HG03442 (cell line): ENCODE measurements at regions not wholly inside any gene's neighbourhood (a gene's known extent, or its start where the extent isn't known, plus 50 kb on each side); places are given as distances from the start of the nearest gene placed in this dataset.

Source experiments
- ATAC-seq: cut with Tn5 transposase; IDR thresholded peaks from one replicate; pipeline ENCODE4 v1.9.1; 2021; ENCODE audit warnings: mild to moderate bottlenecking, moderate library complexity; ENCODE audit not compliant: unreplicated experiment

DNA sequence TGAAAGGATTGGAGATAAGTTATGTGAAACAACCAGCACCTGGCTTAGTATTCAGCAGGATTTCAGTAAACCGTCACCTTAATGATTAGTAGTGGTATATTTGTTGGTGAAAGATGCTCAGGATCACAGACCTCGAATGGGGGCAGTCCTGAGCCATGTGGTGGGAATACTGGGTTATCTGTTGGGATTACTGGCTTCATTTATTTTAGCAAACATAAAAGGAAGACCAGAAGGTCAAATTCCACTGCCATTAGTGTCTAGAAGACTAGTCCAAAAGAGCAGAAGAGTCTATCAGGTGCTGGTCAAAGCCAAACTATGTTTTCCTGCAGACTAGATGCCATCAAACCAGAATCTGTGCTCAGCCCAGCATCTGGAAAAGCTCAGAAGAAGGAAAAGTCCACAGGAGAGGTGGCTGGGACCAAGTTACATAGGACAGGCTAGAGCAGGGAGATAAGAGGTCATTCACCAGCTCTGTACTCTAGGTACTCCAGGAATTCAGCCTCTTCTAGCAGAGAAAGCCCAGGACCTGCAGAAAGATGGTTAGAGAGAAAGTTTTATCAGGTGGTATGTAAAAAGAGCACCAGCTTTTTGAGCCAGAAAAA lies 343.4 kb downstream of the PLPP3 start:
- no peak for ATAC-seq

- ATAC-seq = no peak
Measured at GRCh38 chr1:56229186-56229585, 350.2 kb downstream of the PLPP3 start.

DNA sequence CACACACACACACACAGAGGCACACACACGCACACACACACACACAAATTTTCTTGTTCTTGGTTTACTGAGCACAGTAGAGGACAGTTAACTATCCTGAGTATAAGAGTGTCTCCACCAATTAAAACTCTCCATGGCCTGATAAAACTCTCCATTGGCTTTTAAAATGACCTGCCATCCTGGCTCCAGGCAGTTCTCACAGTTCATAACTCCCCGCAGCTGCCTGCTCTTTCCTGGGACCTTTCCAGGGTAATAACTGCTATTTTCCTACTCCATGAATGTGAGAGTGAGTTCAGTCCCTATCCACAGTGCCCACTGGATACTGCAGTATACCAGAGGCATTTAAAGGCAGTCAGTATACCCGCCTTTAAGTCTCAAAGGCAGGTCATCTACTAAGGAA lies 351.5 kb downstream of the PLPP3 start:
- ATAC-seq = no peak

DNA sequence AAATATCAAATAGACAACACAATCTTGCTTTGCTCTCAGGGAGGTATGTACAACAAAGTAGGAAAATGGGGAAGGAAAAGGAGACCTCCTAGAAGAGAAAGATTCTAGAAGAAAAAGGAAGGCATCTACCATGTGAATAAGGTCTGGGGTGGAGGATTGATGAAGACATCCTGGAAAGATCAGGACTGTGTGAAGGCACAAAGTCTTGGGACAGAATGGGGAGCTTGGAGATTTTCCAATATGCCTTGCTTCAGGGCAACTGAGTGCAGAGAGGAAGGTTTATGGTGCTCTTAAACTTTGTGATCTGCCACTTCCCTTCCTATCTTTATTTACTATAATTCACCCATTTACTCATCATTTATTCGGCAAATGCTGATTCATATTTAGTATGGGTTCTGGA lies 352.0 kb downstream of the PLPP3 start:
- ATAC-seq = no peak

DNA sequence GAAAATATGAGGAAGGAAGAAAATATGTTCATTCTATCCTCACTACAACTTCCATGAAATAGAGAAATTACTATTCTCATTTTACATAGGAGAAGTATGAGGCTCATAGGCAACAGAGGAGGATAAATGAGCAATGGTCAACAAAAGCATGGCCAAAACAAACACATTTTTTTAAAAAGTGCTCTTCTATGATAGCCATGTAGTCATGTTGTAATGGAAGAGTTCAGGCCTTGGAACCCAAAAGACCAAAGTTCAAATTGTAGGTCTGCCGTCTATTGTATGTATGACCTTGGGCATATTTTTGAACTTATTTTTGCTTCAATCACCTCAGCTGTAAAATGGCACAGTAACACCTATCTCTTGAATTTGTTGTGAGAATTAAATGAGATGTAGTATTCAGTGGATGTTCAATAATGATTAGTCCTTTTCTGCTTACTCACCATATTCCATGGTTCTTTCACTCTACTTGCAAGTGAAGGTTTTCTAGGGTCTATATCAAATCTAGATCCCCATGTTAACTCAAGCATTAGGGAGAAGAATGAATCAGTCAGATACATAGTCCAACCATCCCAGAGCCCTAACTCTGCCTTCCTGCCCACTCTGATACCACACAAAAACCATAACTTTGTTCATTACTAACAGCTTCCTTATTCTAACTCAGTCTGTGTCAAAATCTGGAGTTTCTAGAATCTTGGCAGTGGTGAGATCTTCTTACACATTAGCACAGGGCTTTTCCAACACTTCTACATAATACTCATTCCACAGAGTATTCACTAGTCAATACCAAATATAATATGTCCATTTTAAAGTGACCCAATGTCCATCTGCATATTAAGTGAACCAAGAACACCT lies 353.2 kb downstream of the PLPP3 start:
- no peak for ATAC-seq

DNA sequence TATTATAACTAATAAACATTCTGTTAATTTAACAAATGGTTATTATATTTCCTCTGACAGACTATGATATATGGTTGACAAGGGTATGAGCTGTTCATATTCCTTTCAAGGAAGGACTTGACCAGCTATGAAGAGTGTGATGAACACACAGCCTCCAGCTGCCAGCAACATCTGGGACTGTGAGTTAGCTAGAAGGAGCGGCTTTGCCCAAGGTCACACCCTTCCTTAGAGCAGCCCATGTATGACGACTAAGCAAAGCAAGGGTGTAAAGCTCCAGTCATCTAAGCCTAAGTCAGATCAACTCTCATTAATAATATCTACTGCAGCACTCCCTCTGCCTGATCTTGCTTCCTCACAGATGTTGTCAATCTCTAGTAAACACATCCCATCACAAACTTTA lies 355.4 kb downstream of the PLPP3 start:
- no peak for ATAC-seq

DNA sequence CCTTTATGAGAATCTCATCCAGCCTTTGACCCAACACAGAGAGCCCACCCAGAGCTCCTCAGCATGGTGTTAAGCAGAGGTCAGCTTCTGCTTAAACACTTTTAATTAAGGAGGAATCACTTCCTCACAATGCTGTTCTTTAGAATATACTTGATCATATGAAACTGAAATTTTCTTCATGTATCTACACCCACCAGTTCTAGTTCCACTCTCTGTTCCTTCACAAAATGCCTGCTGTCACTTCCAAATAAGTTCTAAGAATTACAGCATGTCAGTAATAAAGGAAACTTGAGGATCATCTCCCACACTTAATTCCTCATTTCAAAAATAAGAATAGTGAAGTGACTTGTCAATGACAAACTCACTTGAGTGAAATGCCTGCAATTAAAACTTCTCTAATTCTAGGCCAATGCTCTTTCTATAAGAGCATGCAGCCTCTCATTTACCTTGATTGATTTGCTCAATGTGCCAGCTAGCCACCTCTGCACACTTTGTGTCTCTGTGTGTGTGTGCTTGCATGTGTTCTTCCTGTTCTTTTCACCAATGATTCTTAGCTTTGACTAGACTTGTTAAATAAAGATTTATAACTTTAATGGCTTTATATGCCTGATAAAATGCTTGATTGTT lies 356.3 kb downstream of the PLPP3 start:
- no peak for ATAC-seq

- no peak for ATAC-seq
Measured at GRCh38 chr1:56220021-56220420, 359.3 kb downstream of the PLPP3 start.

- no peak for ATAC-seq
Measured at GRCh38 chr1:56218023-56218422, 361.3 kb downstream of the PLPP3 start.

DNA sequence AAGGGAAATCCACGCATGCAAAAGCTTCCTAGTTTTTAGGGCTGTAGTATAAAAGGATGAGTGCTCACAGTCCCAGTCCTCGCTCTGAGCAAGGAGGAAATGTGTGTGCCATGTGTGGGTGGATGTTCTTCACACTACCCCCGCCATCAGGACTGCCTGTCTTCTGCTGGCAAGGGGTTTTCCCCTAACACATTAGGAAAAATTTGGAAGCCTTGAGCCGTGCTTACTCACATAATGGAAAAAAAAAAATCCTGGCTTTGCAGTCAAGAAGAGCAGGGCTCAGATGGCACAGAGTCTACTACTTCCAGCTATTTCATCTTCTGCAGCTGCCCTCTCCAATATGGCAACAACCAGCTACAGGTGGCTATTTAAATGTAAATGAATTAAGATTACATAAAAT lies 363.1 kb downstream of the PLPP3 start:
- ATAC-seq = no peak

DNA sequence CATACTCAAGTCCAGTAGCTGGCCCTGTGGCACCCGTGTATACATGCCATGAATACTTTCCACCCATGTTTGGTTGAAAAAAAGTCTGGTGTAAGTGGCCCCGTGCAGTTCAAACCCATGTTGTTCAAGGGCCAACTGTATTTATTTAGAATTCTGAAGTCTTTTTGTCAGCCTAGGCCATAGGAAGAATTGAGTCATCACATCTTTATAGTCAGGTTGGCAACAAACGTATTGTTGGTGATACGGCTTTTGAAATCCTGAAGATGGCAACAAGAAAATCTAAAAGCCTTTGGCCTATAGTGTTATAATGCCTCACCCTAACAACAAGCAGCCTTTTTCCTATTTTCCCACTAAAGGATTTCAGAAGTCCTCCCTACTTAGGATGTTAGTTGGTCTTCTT lies 363.6 kb downstream of the PLPP3 start:
- no peak for ATAC-seq

DNA sequence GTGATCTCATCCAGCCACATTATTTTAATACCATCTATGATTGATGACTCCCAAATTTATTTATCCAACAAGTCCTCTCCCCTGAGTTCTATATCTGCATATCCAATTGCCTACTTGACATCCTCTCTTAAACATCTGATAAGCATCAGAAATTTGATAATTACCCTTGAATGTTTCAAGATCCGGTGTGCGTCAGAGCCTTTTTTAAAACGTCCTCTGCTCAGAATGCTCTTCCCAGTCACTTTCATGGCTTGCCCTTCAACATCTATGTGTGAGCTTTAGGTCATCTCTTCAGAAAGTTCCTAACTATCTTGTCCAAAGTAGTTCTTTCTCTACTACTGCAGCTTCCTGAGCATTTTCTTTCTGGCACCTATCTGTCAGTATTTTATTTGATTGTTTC lies 364.3 kb downstream of the PLPP3 start:
- ATAC-seq = no peak

GRCh38 chr1:56213068-56213467 lies 366.3 kb downstream of the PLPP3 start:
- ATAC-seq = no peak

DNA sequence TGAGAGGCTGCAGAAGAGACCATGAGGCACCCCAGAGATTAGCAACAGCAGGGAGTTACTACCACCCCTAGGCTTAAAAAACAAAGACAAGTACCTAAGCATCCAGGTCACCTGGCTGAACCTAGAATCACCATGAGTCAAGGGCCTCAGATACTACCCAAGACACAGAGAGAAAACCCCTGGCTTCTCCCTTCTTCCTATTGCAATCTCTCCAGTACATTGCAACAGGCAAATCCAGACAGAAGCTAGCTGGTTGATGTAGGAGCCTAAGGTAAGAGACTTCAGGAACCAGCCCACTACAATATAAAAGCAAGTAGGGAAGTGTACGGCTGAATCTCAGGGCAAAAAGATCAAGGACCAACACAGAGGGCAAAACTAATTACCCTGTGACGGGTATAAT lies 367.2 kb downstream of the PLPP3 start:
- no peak for ATAC-seq

- no peak for ATAC-seq
Measured at GRCh38 chr1:56206391-56206790, 373.0 kb downstream of the PLPP3 start.

- no peak for ATAC-seq
Measured at GRCh38 chr1:56204206-56204605, 375.2 kb downstream of the PLPP3 start.

GRCh38 chr1:56202796-56203492 lies 376.4 kb downstream of the PLPP3 start:
- ATAC-seq = no peak

DNA sequence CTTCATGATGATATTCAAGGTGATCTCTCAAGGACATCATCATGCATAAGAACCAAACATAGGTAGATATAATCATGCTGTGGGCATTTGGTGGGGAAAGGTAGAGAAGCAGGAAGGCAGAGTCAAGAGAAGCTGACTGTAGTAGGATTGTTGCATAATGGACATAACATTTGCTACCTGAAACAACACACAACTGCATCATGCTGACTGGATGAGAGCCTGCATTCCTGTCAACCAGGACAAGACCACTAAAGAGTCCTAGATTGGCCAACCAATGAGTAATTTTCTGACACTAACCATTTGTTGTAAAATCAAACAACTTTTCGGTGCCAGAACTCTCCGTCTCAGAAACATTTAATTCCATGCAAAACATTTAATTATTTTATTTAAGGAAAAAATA lies 377.2 kb downstream of the PLPP3 start:
- no peak for ATAC-seq

- no peak for ATAC-seq
Measured at GRCh38 chr1:56200896-56201295, 378.5 kb downstream of the PLPP3 start.

DNA sequence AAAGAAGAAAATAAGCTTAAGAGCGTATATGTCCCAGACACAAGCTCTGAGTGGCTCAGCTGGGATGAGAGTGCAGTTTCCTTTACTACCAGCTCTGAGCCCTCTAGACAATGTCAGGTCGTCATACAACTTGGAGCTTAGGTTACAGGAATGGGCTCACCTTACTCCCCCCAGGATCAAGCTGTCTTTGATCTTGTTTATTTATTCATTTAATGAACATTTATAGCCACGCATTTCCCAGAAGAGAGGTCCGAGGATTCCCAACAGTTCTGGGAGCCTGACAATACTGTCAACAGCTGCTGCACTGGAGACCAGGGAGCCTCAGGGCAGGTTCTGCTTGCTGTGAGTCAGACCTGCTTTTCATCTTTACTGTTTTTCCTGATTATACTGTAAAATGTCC lies 378.9 kb downstream of the PLPP3 start:
- ATAC-seq = no peak

DNA sequence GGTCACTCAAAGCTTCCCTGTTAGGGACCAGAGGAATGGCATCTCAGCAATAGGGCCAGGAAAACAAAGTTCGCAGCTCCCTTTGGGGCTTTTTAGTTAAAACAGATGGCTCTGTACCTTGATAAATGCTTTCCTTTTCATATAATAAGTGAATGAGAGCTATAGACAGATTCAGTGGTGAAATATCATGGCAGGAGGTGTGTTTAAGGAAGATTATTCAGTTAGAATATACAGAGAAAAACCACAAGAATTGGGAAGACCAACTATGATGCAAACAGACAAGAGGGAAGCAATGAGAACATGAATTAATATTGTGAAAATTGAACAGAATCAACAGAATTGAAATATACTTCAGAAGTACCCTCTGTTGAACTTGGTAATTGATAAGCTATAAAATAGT lies 379.4 kb downstream of the PLPP3 start:
- no peak for ATAC-seq

- ATAC-seq = no peak
Measured at GRCh38 chr1:56199061-56199460, 380.3 kb downstream of the PLPP3 start.
